Stimulated activated CD4-positive, alpha-beta T cell treated with anti-CD3 and anti-CD28 coated beads, Interleukin-4, amount 100 ng/mL, for 1 hour (primary cell): ENCODE measurements at regions not wholly inside any gene's neighbourhood (a gene's known extent, or its start where the extent isn't known, plus 50 kb on each side); places are given as distances from the start of the nearest gene placed in this dataset.

Source experiments
- DNase-seq: peaks from one replicate; pipeline ENCODE4 v3.0.0-alpha.2; 2020

GRCh38 chr2:240324312-240325015 is 111.0 kb upstream of the GPC1 start:
- DNase-seq: no peak

- DNase-seq: no peak
Observed at GRCh38 chr2:240325016-240326007, 110.2 kb upstream of the GPC1 start.

GRCh38 chr2:240326246-240326645 is 109.2 kb upstream of the GPC1 start:
- DNase-seq: no peak

- no peak for DNase-seq
Observed at GRCh38 chr2:240326886-240327285, 108.6 kb upstream of the GPC1 start.

- DNase-seq: no peak
Observed at GRCh38 chr2:240327566-240327965, 107.9 kb upstream of the GPC1 start.

GRCh38 chr2:240328526-240328925 is 106.9 kb upstream of the GPC1 start:
- no peak for DNase-seq

- DNase-seq: no peak
Observed at GRCh38 chr2:240329116-240329665, 106.3 kb upstream of the GPC1 start.

- DNase-seq: no peak
Observed at GRCh38 chr2:240329778-240330177, 105.7 kb upstream of the GPC1 start.

GRCh38 chr2:240333985-240334384 is 101.5 kb upstream of the GPC1 start:
- no peak for DNase-seq

- DNase-seq: no peak
Observed at GRCh38 chr2:240335061-240335460, 100.4 kb upstream of the GPC1 start.

- DNase-seq: no peak
Observed at GRCh38 chr2:240336820-240337427, 98.5 kb upstream of the GPC1 start.

GRCh38 chr2:240338274-240338673 is 97.2 kb upstream of the GPC1 start:
- DNase-seq: no peak

GRCh38 chr2:240339411-240340360 is 95.8 kb upstream of the GPC1 start:
- no peak for DNase-seq

- no peak for DNase-seq
Observed at GRCh38 chr2:240340361-240340761, 95.1 kb upstream of the GPC1 start.

GRCh38 chr2:240341064-240341463 is 94.4 kb upstream of the GPC1 start:
- no peak for DNase-seq

- DNase-seq: no peak
Observed at GRCh38 chr2:240343548-240343947, 91.9 kb upstream of the GPC1 start.

GRCh38 chr2:240344904-240345303 is 90.6 kb upstream of the GPC1 start:
- no peak for DNase-seq

- no peak for DNase-seq
Observed at GRCh38 chr2:240346015-240346752, 89.3 kb upstream of the GPC1 start.

GRCh38 chr2:240346753-240347372 is 88.6 kb upstream of the GPC1 start:
- DNase-seq: no peak

GRCh38 chr2:240347373-240347940 is 88.0 kb upstream of the GPC1 start:
- no peak for DNase-seq
